Activated CD8-positive, alpha-beta T cell treated with anti-CD3 and anti-CD28 coated beads, Interleukin-2, amount 10 ng/mL, durations not matched to agents 7 days and 5 days (primary cell): ENCODE measurements at regions not wholly inside any gene's neighbourhood (a gene's known extent, or its start where the extent isn't known, plus 50 kb on each side); places are given as distances from the start of the nearest gene placed in this dataset.
"Not testable (repeated sequence)": the region's sequence is repeated elsewhere in the genome, so short reads cannot be mapped to it uniquely, and the experiment has no call there.

Source experiments
- ATAC-seq: fragments of 150-1000 bp; cut with Tn5 transposase; one replicate; pipeline ENCODE4 v1.10.0; 2021; ENCODE audit warnings: moderate library complexity
- CTCF ChIA-PET: fragments of 350-600 bp; sonication (Branson Sonifier 250); formaldehyde crosslinking; loops from one replicate; lab custom pipeline; 2021; ENCODE audit warnings: antibody characterized with exemption; lab: Charles Lee
- POLR2A ChIA-PET: fragments of 350-600 bp; sonication (Branson Sonifier 250); formaldehyde crosslinking; loops from one replicate; lab custom pipeline; 2021; ENCODE audit warnings: antibody characterized with exemption; lab: Charles Lee
- DNase-seq: peaks from one replicate; pipeline ENCODE4 v3.0.0-alpha.2; 2020
- H3K27ac Mint-ChIP-seq: one replicate; pipeline ENCODE4 v1.8.0; 2021; ENCODE audit warnings: mild to moderate bottlenecking, mixed read lengths
- H3K27me3 Mint-ChIP-seq: one replicate; pipeline ENCODE4 v1.8.0; 2021; ENCODE audit warnings: low read depth, mixed read lengths
- H3K36me3 Mint-ChIP-seq: one replicate; pipeline ENCODE4 v1.8.0; 2021; ENCODE audit warnings: low read depth, mixed read lengths
- H3K4me1 Mint-ChIP-seq: one replicate; pipeline ENCODE4 v1.8.0; 2021; ENCODE audit warnings: low read depth, mixed read lengths
- H3K4me3 Mint-ChIP-seq: one replicate; pipeline ENCODE4 v1.8.0; 2021; ENCODE audit warnings: mild to moderate bottlenecking, mixed read lengths
- H3K9me3 Mint-ChIP-seq: one replicate; pipeline ENCODE4 v1.8.0; 2022; ENCODE audit warnings: mixed read lengths; ENCODE audit not compliant: insufficient read depth

- DNase-seq (no peak), ATAC-seq (no peak)
- POLR2A ChIA-PET, result no interaction called here
- Mint-ChIP-seq H3K4me3 (no peak overlapping the region), H3K36me3 (no peaks in the 10 kb centered on the region), H3K9me3 (no peaks in the 10 kb centered on the region), H3K27ac (no peak overlapping the region), H3K4me1 (no peaks in the 10 kb centered on the region), H3K27me3 (no peaks in the 10 kb centered on the region)
- CTCF ChIA-PET, result no interaction called here
These were observed 266.0 kb upstream of the CNTNAP2 start for GRCh38 chr7:145850636-145851035.

GRCh38 chr7:145848691-145849090, 267.9 kb upstream of the CNTNAP2 start:
- DNase-seq (no peak), ATAC-seq (no peak)
- H3K27me3 Mint-ChIP-seq, result no peaks in the 10 kb centered on the region
- no peak overlapping the region for H3K27ac Mint-ChIP-seq
- CTCF ChIA-PET, result no interaction called here
- no peak overlapping the region for H3K4me3 Mint-ChIP-seq
- POLR2A ChIA-PET, result no interaction called here
- H3K9me3 Mint-ChIP-seq, result no peaks in the 10 kb centered on the region
- no peaks in the 10 kb centered on the region for H3K4me1 Mint-ChIP-seq
- H3K36me3 Mint-ChIP-seq, result no peaks in the 10 kb centered on the region

- Mint-ChIP-seq H3K4me3 (no peak overlapping the region), H3K27ac (no peak overlapping the region), H3K36me3 (no peaks in the 10 kb centered on the region), H3K4me1 (no peaks in the 10 kb centered on the region), H3K9me3 (no peaks in the 10 kb centered on the region), H3K27me3 (no peaks in the 10 kb centered on the region)
- ATAC-seq (no peak), DNase-seq (no peak)
- CTCF ChIA-PET, result no interaction called here
- POLR2A ChIA-PET, result no interaction called here
These were observed 271.3 kb upstream of the CNTNAP2 start for GRCh38 chr7:145845345-145845744.

- POLR2A ChIA-PET, result no interaction called here
- CTCF ChIA-PET, result no interaction called here
- Mint-ChIP-seq H3K4me1 (no peaks in the 10 kb centered on the region), H3K9me3 (peaks cover 7% of the 10 kb centered on the region), H3K27me3 (no peaks in the 10 kb centered on the region), H3K4me3 (no peak overlapping the region), H3K36me3 (no peaks in the 10 kb centered on the region), H3K27ac (no peak overlapping the region)
- ATAC-seq, result no peak
- no peak for DNase-seq
These were observed 276.8 kb upstream of the CNTNAP2 start for GRCh38 chr7:145839814-145840213.

- no peak overlapping the region for H3K4me3 Mint-ChIP-seq
- ChIA-PET CTCF (no interaction called here), POLR2A (no interaction called here)
- ATAC-seq (no peak), DNase-seq (no peak)
- H3K36me3 Mint-ChIP-seq, result no peaks in the 10 kb centered on the region
- no peaks in the 10 kb centered on the region for H3K4me1 Mint-ChIP-seq
- no peak overlapping the region for H3K27ac Mint-ChIP-seq
- no peaks in the 10 kb centered on the region for H3K9me3 Mint-ChIP-seq
- no peaks in the 10 kb centered on the region for H3K27me3 Mint-ChIP-seq
These were observed 284.9 kb upstream of the CNTNAP2 start for GRCh38 chr7:145831616-145832206.

GRCh38 chr7:145817687-145818086, 298.9 kb upstream of the CNTNAP2 start:
- Mint-ChIP-seq H3K27ac (no peak overlapping the region), H3K9me3 (peaks cover 27% of the 10 kb centered on the region), H3K36me3 (no peaks in the 10 kb centered on the region), H3K27me3 (no peaks in the 10 kb centered on the region), H3K4me3 (no peak overlapping the region), H3K4me1 (no peaks in the 10 kb centered on the region)
- ChIA-PET POLR2A (no interaction called here), CTCF (no interaction called here)
- ATAC-seq, result no peak
- no peak for DNase-seq

GRCh38 chr7:145812218-145812617, 304.4 kb upstream of the CNTNAP2 start:
- DNase-seq (no peak), ATAC-seq (no peak)
- Mint-ChIP-seq H3K36me3 (no peaks in the 10 kb centered on the region), H3K4me3 (no peak overlapping the region), H3K27ac (no peak overlapping the region), H3K4me1 (no peaks in the 10 kb centered on the region), H3K9me3 (peaks cover 5% of the 10 kb centered on the region), H3K27me3 (no peaks in the 10 kb centered on the region)
- POLR2A ChIA-PET, result no interaction called here
- CTCF ChIA-PET, result no interaction called here

- H3K36me3 Mint-ChIP-seq, H3K27ac Mint-ChIP-seq, H3K4me3 Mint-ChIP-seq, H3K27me3 Mint-ChIP-seq, DNase-seq, H3K4me1 Mint-ChIP-seq, POLR2A ChIA-PET, ATAC-seq, CTCF ChIA-PET: not testable (repeated sequence)
- peaks cover 11% of the 10 kb centered on the region for H3K9me3 Mint-ChIP-seq
These were observed 311.1 kb upstream of the CNTNAP2 start for GRCh38 chr7:145805496-145805895.

- DNase-seq, result no peak
- H3K27ac Mint-ChIP-seq, result no peak overlapping the region
- no peak for ATAC-seq
- H3K4me3 Mint-ChIP-seq, result no peak overlapping the region
- ChIA-PET POLR2A (no interaction called here), CTCF (no interaction called here)
- no peaks in the 10 kb centered on the region for H3K27me3 Mint-ChIP-seq
- H3K9me3 Mint-ChIP-seq, result peaks cover 12% of the 10 kb centered on the region
- no peaks in the 10 kb centered on the region for H3K36me3 Mint-ChIP-seq
- no peaks in the 10 kb centered on the region for H3K4me1 Mint-ChIP-seq
These were observed 319.1 kb upstream of the CNTNAP2 start for GRCh38 chr7:145797507-145797906.

GRCh38 chr7:145795132-145795531, 321.5 kb upstream of the CNTNAP2 start:
- Mint-ChIP-seq H3K4me3 (no peak overlapping the region), H3K27ac (no peak overlapping the region), H3K36me3 (no peaks in the 10 kb centered on the region), H3K9me3 (peaks cover 6% of the 10 kb centered on the region), H3K27me3 (no peaks in the 10 kb centered on the region), H3K4me1 (no peaks in the 10 kb centered on the region)
- ChIA-PET CTCF (no interaction called here), POLR2A (no interaction called here)
- ATAC-seq (no peak), DNase-seq (no peak)

GRCh38 chr7:145784809-145785780, 331.5 kb upstream of the CNTNAP2 start:
- H3K27ac Mint-ChIP-seq, result no peak overlapping the region
- no peaks in the 10 kb centered on the region for H3K4me1 Mint-ChIP-seq

GRCh38 chr7:145781388-145781787, 335.2 kb upstream of the CNTNAP2 start:
- not testable (repeated sequence) for H3K27ac Mint-ChIP-seq

More at GRCh38 chr7:145784809-145785780, 331.5 kb upstream of the CNTNAP2 start:
- H3K9me3 Mint-ChIP-seq, result peaks cover 20% of the 10 kb centered on the region
- CTCF ChIA-PET, result no interaction called here
- no peaks in the 10 kb centered on the region for H3K36me3 Mint-ChIP-seq
- H3K4me3 Mint-ChIP-seq, result no peak overlapping the region
- no peak for ATAC-seq
- no peaks in the 10 kb centered on the region for H3K27me3 Mint-ChIP-seq
- no peak for DNase-seq
- POLR2A ChIA-PET, result no interaction called here

More at GRCh38 chr7:145781388-145781787, 335.2 kb upstream of the CNTNAP2 start:
- DNase-seq, CTCF ChIA-PET, H3K36me3 Mint-ChIP-seq, H3K27me3 Mint-ChIP-seq, ATAC-seq, H3K4me1 Mint-ChIP-seq, H3K4me3 Mint-ChIP-seq, POLR2A ChIA-PET: not testable (repeated sequence)
- peaks cover 13% of the 10 kb centered on the region for H3K9me3 Mint-ChIP-seq
